Fibroblast of lung (primary cell): ENCODE measurements at regions not wholly inside any gene's neighbourhood (a gene's known extent, or its start where the extent isn't known, plus 50 kb on each side); places are given as distances from the start of the nearest gene placed in this dataset.

Source experiments
- DNase-seq, 2 donors: peaks; one replicate each; pipeline versions ENCODE4 v3.0.0 to v3.0.0-alpha.2; 2010; ENCODE audit warnings: low read depth in 2 of 2
- H2AFZ ChIP-seq: 2 replicates; pipeline ENCODE4 v1.5.1; 2012; ENCODE audit warnings: low read length, control low read depth, inconsistent platforms
- H3K27ac ChIP-seq: 2 replicates; pipeline ENCODE4 v1.5.1; 2011; ENCODE audit warnings: low read length, control low read depth; ENCODE audit not compliant: insufficient read depth
- H3K27me3 ChIP-seq: 2 replicates; pipeline ENCODE4 v1.5.1; 2011; ENCODE audit warnings: mild to moderate bottlenecking, low read length; ENCODE audit not compliant: control insufficient read depth, insufficient read depth
- H3K36me3 ChIP-seq: 2 replicates; pipeline ENCODE4 v1.5.1; 2011; ENCODE audit warnings: low read length; ENCODE audit not compliant: control insufficient read depth, insufficient read depth
- H3K4me1 ChIP-seq: 2 replicates; pipeline ENCODE4 v1.5.1; 2011; ENCODE audit warnings: low read length; ENCODE audit not compliant: control insufficient read depth, insufficient read depth; ENCODE audit errors: extremely low read depth
- H3K4me2 ChIP-seq: 2 replicates; pipeline ENCODE4 v1.5.1; 2011; ENCODE audit warnings: low read length, control low read depth; ENCODE audit not compliant: insufficient read depth; ENCODE audit errors: extremely low read depth
- H3K4me3 ChIP-seq, 4 experiments: fragments of 200-600 bp in 1 of 4; sonication (generic) in 1 of 4; replicated peaks in 1 of 4; 2 replicates each; pipeline ENCODE4 v1.5.1; 2011 to 2016; ENCODE audit warnings: low read length in 4 of 4, low read depth in 3 of 4, mild to moderate bottlenecking in 3 of 4, control low read depth in 2 of 4, inconsistent platforms in 1 of 4, mixed read lengths in 1 of 4; ENCODE audit not compliant: insufficient read depth in 1 of 4; ENCODE audit errors: control extremely low read depth in 1 of 4
- H3K79me2 ChIP-seq: 2 replicates; pipeline ENCODE4 v1.5.1; 2012; ENCODE audit warnings: mild to moderate bottlenecking, low read length, inconsistent platforms; ENCODE audit not compliant: control insufficient read depth, insufficient read depth
- H3K9ac ChIP-seq: 2 replicates; pipeline ENCODE4 v1.5.1; 2011; ENCODE audit warnings: mild to moderate bottlenecking, low read length, control low read depth; ENCODE audit not compliant: insufficient read depth
- H3K9me3 ChIP-seq: 2 replicates; pipeline ENCODE4 v1.5.1; 2012; ENCODE audit warnings: low read depth, low read length; ENCODE audit not compliant: control insufficient read depth, insufficient read depth
- H4K20me1 ChIP-seq: 2 replicates; pipeline ENCODE4 v1.5.1; 2011; ENCODE audit warnings: low read length; ENCODE audit not compliant: control insufficient read depth, insufficient read depth; ENCODE audit errors: extremely low read depth
- CTCF ChIP-seq, 2 donors: IDR thresholded peaks in 1 of 2; conservative IDR thresholded peaks in 1 of 2; 1 replicate in 1 of 2; 2 replicates in 1 of 2; pipeline ENCODE4 v1.5.1; 2011 to 2012; ENCODE audit warnings: low read length in 2 of 2, control low read depth in 1 of 2, inconsistent platforms in 1 of 2, low read depth in 1 of 2, mild to moderate bottlenecking in 1 of 2
- EZH2 ChIP-seq: IDR thresholded peaks from 2 replicates; pipeline ENCODE4 v1.5.1; 2012; ENCODE audit warnings: low read length, control low read depth, mild to moderate bottlenecking; ENCODE audit errors: missing control alignments

GRCh38 chr3:152054315-152054714 lies 180.9 kb downstream of the SUCNR1 start:
- Histone ChIP-seq H3K79me2 (no peaks in the 10 kb centered on the region), H3K27ac (no peak overlapping the region), H3K4me1 (peaks cover 6% of the 10 kb centered on the region), H3K4me3 (no peak overlapping the region), H2AFZ (no peak overlapping the region), H3K9me3 (no peaks in the 10 kb centered on the region), H4K20me1 (no peaks in the 10 kb centered on the region), H3K9ac (no peak overlapping the region), H3K4me2 (no peak overlapping the region), H3K36me3 (no peaks in the 10 kb centered on the region), H3K27me3 (no peaks in the 10 kb centered on the region)
- no peak for DNase-seq
- TF ChIP-seq EZH2 (no peak), CTCF (conservative IDR thresholded peaks at IDR 0.05 in 1 of 2, IDR thresholded peaks at IDR 0.05 in 1 of 2; ENCODE audit: low read depth in 1 of 2, low read length in 2 of 2) (no peak)

GRCh38 chr3:152056073-152056472 lies 182.6 kb downstream of the SUCNR1 start:
- H2AFZ ChIP-seq, result no peak overlapping the region
- no peak overlapping the region for H3K4me2 ChIP-seq

GRCh38 chr3:152056481-152056880 lies 183.0 kb downstream of the SUCNR1 start:
- no peak overlapping the region for H3K27ac ChIP-seq
- no peak overlapping the region for H3K4me2 ChIP-seq
- no peaks in the 10 kb centered on the region for H3K27me3 ChIP-seq
- DNase-seq, result no peak
- no peak for TF ChIP-seq CTCF (conservative IDR thresholded peaks at IDR 0.05 in 1 of 2, IDR thresholded peaks at IDR 0.05 in 1 of 2; ENCODE audit: low read depth in 1 of 2, low read length in 2 of 2)
- no peak for TF ChIP-seq EZH2
- no peaks in the 10 kb centered on the region for H3K79me2 ChIP-seq
- H3K4me1 ChIP-seq, result peaks cover 4% of the 10 kb centered on the region
- H3K4me3 ChIP-seq, result no peak overlapping the region
- H3K36me3 ChIP-seq, result no peaks in the 10 kb centered on the region
- no peak overlapping the region for H3K9ac ChIP-seq
- no peaks in the 10 kb centered on the region for H4K20me1 ChIP-seq
- no peaks in the 10 kb centered on the region for H3K9me3 ChIP-seq
- no peak overlapping the region for H2AFZ ChIP-seq

More at GRCh38 chr3:152056073-152056472, 182.6 kb downstream of the SUCNR1 start:
- H3K27ac ChIP-seq, result no peak overlapping the region
- no peak overlapping the region for H3K4me3 ChIP-seq
- no peak for TF ChIP-seq CTCF (conservative IDR thresholded peaks at IDR 0.05 in 1 of 2, IDR thresholded peaks at IDR 0.05 in 1 of 2; ENCODE audit: low read depth in 1 of 2, low read length in 2 of 2)
- TF ChIP-seq EZH2, result no peak
- H3K9ac ChIP-seq, result no peak overlapping the region
- H4K20me1 ChIP-seq, result no peaks in the 10 kb centered on the region
- H3K4me1 ChIP-seq, result peaks cover 6% of the 10 kb centered on the region
- H3K79me2 ChIP-seq, result no peaks in the 10 kb centered on the region
- H3K27me3 ChIP-seq, result no peaks in the 10 kb centered on the region
- DNase-seq, result no peak
- H3K36me3 ChIP-seq, result no peaks in the 10 kb centered on the region
- no peaks in the 10 kb centered on the region for H3K9me3 ChIP-seq
